SK-N-SH (cell line): ENCODE measurements at regions not wholly inside any gene's neighbourhood (a gene's known extent, or its start where the extent isn't known, plus 50 kb on each side); places are given as distances from the start of the nearest gene placed in this dataset.

ENCODE experiments used
- ELF1 ChIP-seq: IDR thresholded peaks from 2 replicates; pipeline ENCODE4 v1.4.0; 2012
- EP300 ChIP-seq, 2 experiments: IDR thresholded peaks; 2 replicates each; pipeline versions ENCODE4 v1.4.0 to v1.6.1; 2012; ENCODE audit warnings: borderline replicate concordance in 1 of 2, low read depth in 1 of 2, low read length in 1 of 2
- TF ChIP-seq, protein P1 (sequence below): fragments of 200-600 bp; sonication (generic); IDR thresholded peaks from 2 replicates; pipeline ENCODE4 v1.6.1; 2017; ENCODE audit warnings: antibody characterized with exemption, mild to moderate bottlenecking, moderate library complexity
- TF ChIP-seq, protein P2 (sequence below): fragments of 150-350 bp; IDR thresholded peaks from 2 replicates; pipeline ENCODE4 v1.6.1; 2016; ENCODE audit warnings: mild to moderate bottlenecking, low read depth, low read length

- TF ChIP-seq, protein P1, sequence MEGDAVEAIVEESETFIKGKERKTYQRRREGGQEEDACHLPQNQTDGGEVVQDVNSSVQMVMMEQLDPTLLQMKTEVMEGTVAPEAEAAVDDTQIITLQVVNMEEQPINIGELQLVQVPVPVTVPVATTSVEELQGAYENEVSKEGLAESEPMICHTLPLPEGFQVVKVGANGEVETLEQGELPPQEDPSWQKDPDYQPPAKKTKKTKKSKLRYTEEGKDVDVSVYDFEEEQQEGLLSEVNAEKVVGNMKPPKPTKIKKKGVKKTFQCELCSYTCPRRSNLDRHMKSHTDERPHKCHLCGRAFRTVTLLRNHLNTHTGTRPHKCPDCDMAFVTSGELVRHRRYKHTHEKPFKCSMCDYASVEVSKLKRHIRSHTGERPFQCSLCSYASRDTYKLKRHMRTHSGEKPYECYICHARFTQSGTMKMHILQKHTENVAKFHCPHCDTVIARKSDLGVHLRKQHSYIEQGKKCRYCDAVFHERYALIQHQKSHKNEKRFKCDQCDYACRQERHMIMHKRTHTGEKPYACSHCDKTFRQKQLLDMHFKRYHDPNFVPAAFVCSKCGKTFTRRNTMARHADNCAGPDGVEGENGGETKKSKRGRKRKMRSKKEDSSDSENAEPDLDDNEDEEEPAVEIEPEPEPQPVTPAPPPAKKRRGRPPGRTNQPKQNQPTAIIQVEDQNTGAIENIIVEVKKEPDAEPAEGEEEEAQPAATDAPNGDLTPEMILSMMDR = peak; percentile 13; the same call in 1 of the 2 replicates
- TF ChIP-seq EP300 (IDR thresholded peaks at IDR 0.05; ENCODE audit: borderline replicate concordance in 1 of 2, low read depth in 1 of 2, low read length in 1 of 2) (no peak), ELF1 (no peak)
- TF ChIP-seq, protein P2, sequence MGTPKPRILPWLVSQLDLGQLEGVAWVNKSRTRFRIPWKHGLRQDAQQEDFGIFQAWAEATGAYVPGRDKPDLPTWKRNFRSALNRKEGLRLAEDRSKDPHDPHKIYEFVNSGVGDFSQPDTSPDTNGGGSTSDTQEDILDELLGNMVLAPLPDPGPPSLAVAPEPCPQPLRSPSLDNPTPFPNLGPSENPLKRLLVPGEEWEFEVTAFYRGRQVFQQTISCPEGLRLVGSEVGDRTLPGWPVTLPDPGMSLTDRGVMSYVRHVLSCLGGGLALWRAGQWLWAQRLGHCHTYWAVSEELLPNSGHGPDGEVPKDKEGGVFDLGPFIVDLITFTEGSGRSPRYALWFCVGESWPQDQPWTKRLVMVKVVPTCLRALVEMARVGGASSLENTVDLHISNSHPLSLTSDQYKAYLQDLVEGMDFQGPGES = no peak
Measured at GRCh38 chr13:31476753-31477152, 262.6 kb upstream of the RXFP2 start.
